ENCODE measurements at regions not wholly inside any gene's neighbourhood (a gene's known extent, or its start where the extent isn't known, plus 50 kb on each side); places are given as distances from the start of the nearest gene placed in this dataset.

- no peak for TF ChIP-seq SNIP1 (IDR thresholded peaks at IDR 0.05; ENCODE audit: low read depth)
- no peak for TF ChIP-seq PRPF4 (IDR thresholded peaks at IDR 0.05; ENCODE audit: insufficient read depth, low read depth, low read length, poor library complexity, severe bottlenecking)
- no peak for TF ChIP-seq SETDB1 (IDR thresholded peaks at IDR 0.05; ENCODE audit: low read length)
- no peak for TF ChIP-seq CEBPB (tag; IDR thresholded peaks at IDR 0.05)
Measured at GRCh38 chr2:152247337-152247695, 71.8 kb upstream of the STAM2 start.
